SK-N-SH treated with all-trans-retinoic acid at 6 μM for 48 hours (cell line): ENCODE measurements at regions not wholly inside any gene's neighbourhood (a gene's known extent, or its start where the extent isn't known, plus 50 kb on each side); places are given as distances from the start of the nearest gene placed in this dataset.
A peak's percentile ranks its signal among the peaks of the same experiment; 100 is the strongest.

Experiments used
- ATAC-seq: fragments of 200-7000 bp; cut with Tn5 transposase; 3 replicates; pipeline ENCODE4 v1.9.1; 2020; ENCODE audit warnings: mild to moderate bottlenecking, moderate library complexity
- ARNTL ChIP-seq: fragments of 450-650 bp; formaldehyde crosslinking; IDR thresholded peaks from 2 replicates; pipeline ENCODE4 v1.5.0; 2020; ENCODE audit warnings: low read depth, mild to moderate bottlenecking, moderate library complexity, borderline replicate concordance
- BACH2 ChIP-seq: fragments of 250-450 bp; sonication (Bioruptor Pico); IDR thresholded peaks from 2 replicates; pipeline ENCODE4 v1.9.0; 2021; ENCODE audit warnings: mild to moderate bottlenecking, borderline replicate concordance
- CREB5 ChIP-seq: fragments of 250-450 bp; sonication (Bioruptor Pico); IDR thresholded peaks from 2 replicates; pipeline ENCODE4 v1.5.1; 2020; ENCODE audit warnings: low read depth, mild to moderate bottlenecking, moderate library complexity
- CSDC2 ChIP-seq: fragments of 250-450 bp; sonication (Bioruptor Pico); IDR thresholded peaks from 2 replicates; pipeline ENCODE4 v1.5.0; 2020; ENCODE audit warnings: mild to moderate bottlenecking, moderate library complexity
- CSRNP3 ChIP-seq: fragments of 250-450 bp; sonication (Bioruptor Pico); IDR thresholded peaks from 2 replicates; pipeline ENCODE4 v1.5.1; 2021; ENCODE audit warnings: mild to moderate bottlenecking, moderate library complexity
- ESRRG ChIP-seq: fragments of 250-450 bp; sonication (Bioruptor Pico); IDR thresholded peaks from 2 replicates; pipeline ENCODE4 v1.6.1; 2021; ENCODE audit warnings: mild to moderate bottlenecking
- GLIS3 ChIP-seq: fragments of 250-450 bp; sonication (Bioruptor Pico); IDR thresholded peaks from 2 replicates; pipeline ENCODE4 v1.5.0; 2020; ENCODE audit warnings: mild to moderate bottlenecking, moderate library complexity
- ISL1 ChIP-seq: fragments of 250-450 bp; sonication (Bioruptor Pico); IDR thresholded peaks from 2 replicates; pipeline ENCODE4 v2.1.2; 2022; ENCODE audit warnings: mild to moderate bottlenecking, moderate library complexity
- OSR1 ChIP-seq: fragments of 250-450 bp; sonication (Bioruptor Pico); IDR thresholded peaks from 2 replicates; pipeline ENCODE4 v1.8.0; 2022; ENCODE audit warnings: moderate library complexity, mild to moderate bottlenecking, inconsistent platforms
- PATZ1 ChIP-seq: fragments of 250-450 bp; sonication (Bioruptor Pico); IDR thresholded peaks from 2 replicates; pipeline ENCODE4 v1.8.0; 2020; ENCODE audit warnings: mild to moderate bottlenecking, moderate library complexity, borderline replicate concordance
- POU6F1 ChIP-seq: fragments of 250-450 bp; sonication (Bioruptor Pico); IDR thresholded peaks from 2 replicates; pipeline ENCODE4 v1.8.0; 2021; ENCODE audit warnings: low read depth, mild to moderate bottlenecking, moderate library complexity, borderline replicate concordance
- PPARA ChIP-seq: fragments of 250-450 bp; sonication (Bioruptor Pico); IDR thresholded peaks from 2 replicates; pipeline ENCODE4 v1.5.0; 2020; ENCODE audit warnings: mild to moderate bottlenecking, borderline replicate concordance
- SNAI2 ChIP-seq: fragments of 250-450 bp; sonication (Bioruptor Pico); IDR thresholded peaks from 2 replicates; pipeline ENCODE4 v1.5.0; 2020; ENCODE audit warnings: mild to moderate bottlenecking, moderate library complexity
- TCF4 ChIP-seq: fragments of 250-450 bp; sonication (Bioruptor Pico); IDR thresholded peaks from 2 replicates; pipeline ENCODE4 v1.8.0; 2021; ENCODE audit warnings: mild to moderate bottlenecking, moderate library complexity, borderline replicate concordance
- TSHZ2 ChIP-seq: fragments of 250-450 bp; sonication (Bioruptor Pico); IDR thresholded peaks from 2 replicates; pipeline ENCODE4 v1.5.0; 2020; ENCODE audit warnings: mild to moderate bottlenecking, moderate library complexity
- ZC3H10 ChIP-seq: fragments of 250-450 bp; sonication (Bioruptor Pico); IDR thresholded peaks from 2 replicates; pipeline ENCODE4 v1.5.1; 2021; ENCODE audit warnings: mild to moderate bottlenecking, moderate library complexity
- ZFP3 ChIP-seq: fragments of 250-450 bp; sonication (Bioruptor Pico); IDR thresholded peaks from 2 replicates; pipeline ENCODE4 v1.5.0; 2020; ENCODE audit warnings: mild to moderate bottlenecking, moderate library complexity
- ZFP30 ChIP-seq: fragments of 450-650 bp; formaldehyde crosslinking; IDR thresholded peaks from 2 replicates; pipeline ENCODE4 v1.5.0; 2022; ENCODE audit warnings: mild to moderate bottlenecking, moderate library complexity
- ZNF565 ChIP-seq: fragments of 450-650 bp; formaldehyde crosslinking; conservative IDR thresholded peaks from 2 replicates; pipeline ENCODE4 v1.5.0; 2020; ENCODE audit warnings: low read depth, mild to moderate bottlenecking, moderate library complexity
- ZNF70 ChIP-seq: fragments of 450-650 bp; formaldehyde crosslinking; IDR thresholded peaks from 2 replicates; pipeline ENCODE4 v1.5.0; 2020; ENCODE audit warnings: mild to moderate bottlenecking, moderate library complexity
- ZNF8 ChIP-seq: fragments of 450-650 bp; formaldehyde crosslinking; IDR thresholded peaks from 2 replicates; pipeline ENCODE4 v1.5.0; 2020; ENCODE audit warnings: mild to moderate bottlenecking, moderate library complexity

GRCh38 chr7:136039577-136040345 is 62.6 kb upstream of the MTPN start:
- ATAC-seq = no peak
- TF ChIP-seq ISL1 (CRISPR knock-in tag) = peak; percentile 42; the same call in 1 of the 2 replicates
- no peak for TF ChIP-seq POU6F1 (CRISPR knock-in tag)
- TF ChIP-seq, all 23 proteins: peak for 1

GRCh38 chr7:136036336-136036735 is 59.2 kb upstream of the MTPN start:
- TF ChIP-seq ZNF70 (CRISPR knock-in tag) (no peak), CSDC2 (CRISPR knock-in tag) (no peak), ISL1 (CRISPR knock-in tag) (no peak), CSRNP3 (CRISPR knock-in tag) (no peak), BACH2 (no peak), ZC3H10 (no peak), POU6F1 (CRISPR knock-in tag) (no peak), SNAI2 (CRISPR knock-in tag) (no peak), PATZ1 (CRISPR knock-in tag) (no peak)
- ATAC-seq = no peak

GRCh38 chr7:136034132-136034531 is 57.0 kb upstream of the MTPN start:
- ATAC-seq = peak; percentile 11; the same call in 2 of the 3 replicates
- no peak for TF ChIP-seq ESRRG (CRISPR knock-in tag)
- TF ChIP-seq OSR1 (CRISPR knock-in tag) = no peak
- TF ChIP-seq ZFP30 (CRISPR knock-in tag) = no peak
- TF ChIP-seq ZC3H10 = no peak
- no peak for TF ChIP-seq ZNF565 (CRISPR knock-in tag)

- peak; percentile 87 for ATAC-seq
- TF ChIP-seq ZFP3 (CRISPR knock-in tag) = peak; percentile 80
- TF ChIP-seq GLIS3 = peak; percentile 82
- TF ChIP-seq ZNF565 (CRISPR knock-in tag) = no peak
- TF ChIP-seq ESRRG (CRISPR knock-in tag) = peak; percentile 92
- TF ChIP-seq TCF4 (CRISPR knock-in tag) = peak; percentile 98
- peak; percentile 53; the same call in 1 of the 2 replicates for TF ChIP-seq POU6F1 (CRISPR knock-in tag)
- no peak for TF ChIP-seq ARNTL (CRISPR knock-in tag)
- peak; percentile 95 for TF ChIP-seq CREB5 (CRISPR knock-in tag)
- TF ChIP-seq BACH2 = no peak
- peak; percentile 99 for TF ChIP-seq TSHZ2
- no peak for TF ChIP-seq ZFP30 (CRISPR knock-in tag)
- TF ChIP-seq CSDC2 (CRISPR knock-in tag) = no peak
- TF ChIP-seq OSR1 (CRISPR knock-in tag) = no peak
- TF ChIP-seq ZNF70 (CRISPR knock-in tag) = no peak
- 0 out of 2 replicates have a peak, but pooled peaks have one; percentile 4 for TF ChIP-seq PPARA (CRISPR knock-in tag)
- TF ChIP-seq ZNF8 = peak; percentile 68; the same call in 1 of the 2 replicates
These were observed 56.4 kb upstream of the MTPN start for GRCh38 chr7:136033413-136034031.
